BLaER1 treated with 17β-estradiol and CSF1 and Interleukin-3, amounts not matched to agents 10 nM and 100 nM (cell line): ENCODE measurements at regions not wholly inside any gene's neighbourhood (a gene's known extent, or its start where the extent isn't known, plus 50 kb on each side); places are given as distances from the start of the nearest gene placed in this dataset.

ENCODE experiments used
- H3K27ac ChIP-seq, 11 experiments: shearing (Covaris generic); formaldehyde crosslinking; 2 replicates each; pipeline ENCODE4 v1.8.1; 2022
- H3K27me3 ChIP-seq, 11 experiments: shearing (Covaris generic); formaldehyde crosslinking; 2 replicates each; pipeline ENCODE4 v1.8.1; 2022
- H3K36me3 ChIP-seq, 11 experiments: shearing (Covaris generic); formaldehyde crosslinking; 2 replicates each; pipeline ENCODE4 v1.8.1; 2022
- H3K4me1 ChIP-seq, 10 experiments: shearing (Covaris generic); formaldehyde crosslinking; 2 replicates each; pipeline ENCODE4 v1.8.1; 2022
- H3K4me2 ChIP-seq, 11 experiments: shearing (Covaris generic); formaldehyde crosslinking; 2 replicates each; pipeline ENCODE4 v1.8.1; 2022
- H3K4me3 ChIP-seq, 10 experiments: shearing (Covaris generic); formaldehyde crosslinking; 2 replicates each; pipeline ENCODE4 v1.8.1; 2022
- H3K9ac ChIP-seq, 11 experiments: shearing (Covaris generic); formaldehyde crosslinking; 2 replicates each; pipeline ENCODE4 v1.8.1; 2022
- H3K9me3 ChIP-seq, 11 experiments: shearing (Covaris generic); formaldehyde crosslinking; replicated peaks in 1 of 11; 2 replicates each; pipeline ENCODE4 v1.8.1; 2022
- H4K20me1 ChIP-seq, 11 experiments: shearing (Covaris generic); formaldehyde crosslinking; 2 replicates each; pipeline ENCODE4 v1.8.1; 2022
- Cebpa-rat ChIP-seq, 11 experiments: shearing (Covaris generic); IDR thresholded peaks; 2 replicates each; pipeline ENCODE4 v1.8.1; 2022

DNA sequence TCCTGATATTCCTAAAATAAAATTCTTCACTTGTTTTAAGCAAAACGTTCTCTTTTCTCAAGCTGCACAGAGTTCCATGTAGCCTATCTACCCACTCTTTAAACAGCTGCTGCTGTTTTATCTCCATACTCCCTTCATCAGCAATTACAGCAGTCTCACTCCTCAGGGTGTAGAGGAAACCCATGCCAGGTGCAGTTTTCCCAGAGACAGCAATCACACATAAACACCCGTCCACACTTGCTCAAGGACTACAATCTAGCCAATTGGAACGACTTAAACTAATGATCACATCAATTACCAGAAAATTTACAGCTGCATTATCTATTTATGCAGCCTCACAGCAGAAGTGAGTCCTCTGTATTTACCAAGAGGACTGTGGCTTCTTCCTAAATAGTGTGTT lies 141.7 kb downstream of the HTR1A start:
- no peak overlapping the region for H3K4me2 ChIP-seq
- no peak overlapping the region for H3K9ac ChIP-seq
- peaks cover 0 to 7% (median 2%) of the 10 kb centered on the region in 11 experiments; a peak in 15 of 22 replicates for H3K9me3 ChIP-seq
- H3K36me3 ChIP-seq, result no peaks in the 10 kb centered on the region
- H3K27ac ChIP-seq, result no peak overlapping the region
- TF ChIP-seq Cebpa-rat (IDR thresholded peaks at IDR 0.05), result no peak
- no peak overlapping the region for H3K4me3 ChIP-seq
- no peaks in the 10 kb centered on the region for H3K4me1 ChIP-seq
- H3K27me3 ChIP-seq, result no peaks in the 10 kb centered on the region
- H4K20me1 ChIP-seq, result no peaks in the 10 kb centered on the region

- H3K4me1 ChIP-seq, result no peaks in the 10 kb centered on the region
- no peak overlapping the region for H3K4me3 ChIP-seq
- no peaks in the 10 kb centered on the region for H4K20me1 ChIP-seq
- H3K9me3 ChIP-seq, result peaks cover 0 to 21% (median 17%) of the 10 kb centered on the region in 11 experiments; a peak in 20 of 22 replicates
- H3K9ac ChIP-seq, result no peak overlapping the region
- H3K36me3 ChIP-seq, result no peaks in the 10 kb centered on the region
- H3K27ac ChIP-seq, result no peak overlapping the region
- TF ChIP-seq Cebpa-rat (IDR thresholded peaks at IDR 0.05), result no peak
- no peak overlapping the region for H3K4me2 ChIP-seq
- no peaks in the 10 kb centered on the region for H3K27me3 ChIP-seq
Measured at GRCh38 chr5:63812693-63813092, 149.6 kb downstream of the HTR1A start.

DNA sequence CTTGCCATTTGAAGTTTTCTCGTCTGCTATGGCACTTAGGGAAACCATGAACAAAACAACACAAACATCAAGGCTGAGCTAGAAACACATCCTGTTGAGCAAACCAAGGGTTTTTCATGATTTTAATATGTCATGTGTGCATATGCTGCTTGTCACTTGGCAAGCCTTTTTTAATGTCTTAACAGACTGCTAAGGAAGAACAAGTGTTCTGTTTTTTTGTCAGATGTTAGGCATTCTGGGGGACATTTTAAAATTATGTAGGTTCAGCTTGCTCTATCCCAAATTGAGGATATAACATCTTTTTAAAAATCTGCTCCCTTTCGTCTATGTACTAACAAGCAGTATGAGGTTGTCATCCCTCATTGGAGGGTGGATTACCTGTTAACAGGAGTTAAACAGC lies 150.3 kb downstream of the HTR1A start:
- Histone ChIP-seq H3K4me1 (no peaks in the 10 kb centered on the region), H3K4me2 (no peak overlapping the region), H3K4me3 (no peak overlapping the region), H3K36me3 (no peaks in the 10 kb centered on the region), H3K27me3 (no peaks in the 10 kb centered on the region), H3K27ac (no peak overlapping the region), H3K9ac (no peak overlapping the region), H3K9me3 (peaks cover 0 to 21% (median 17%) of the 10 kb centered on the region in 11 experiments; a peak in 20 of 22 replicates), H4K20me1 (no peaks in the 10 kb centered on the region)
- no peak for TF ChIP-seq Cebpa-rat (IDR thresholded peaks at IDR 0.05)

DNA sequence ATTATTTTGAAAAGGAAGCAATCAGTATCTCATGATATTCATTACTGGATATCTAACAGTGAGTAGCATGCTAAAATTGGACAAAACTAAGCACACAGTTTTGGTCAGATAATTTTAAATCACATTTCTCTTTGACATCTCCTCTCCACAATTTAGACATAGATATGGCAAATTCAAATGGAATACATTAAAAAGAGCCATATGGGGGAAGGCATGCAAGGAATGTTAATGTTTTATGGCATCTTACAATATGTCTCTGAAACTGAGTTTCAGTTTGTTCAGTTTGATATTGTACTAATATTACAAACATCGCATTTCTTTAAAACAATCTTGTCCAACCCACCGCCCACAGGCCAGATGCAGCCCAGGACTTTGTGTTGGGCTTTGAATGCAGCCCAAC lies 151.0 kb downstream of the HTR1A start:
- Histone ChIP-seq H3K4me2 (no peak overlapping the region), H3K36me3 (no peaks in the 10 kb centered on the region), H3K27me3 (no peaks in the 10 kb centered on the region), H3K9ac (no peak overlapping the region), H3K9me3 (peaks cover 0 to 21% (median 17%) of the 10 kb centered on the region in 11 experiments; a peak in 20 of 22 replicates), H3K4me1 (no peaks in the 10 kb centered on the region), H3K4me3 (no peak overlapping the region), H3K27ac (no peak overlapping the region), H4K20me1 (no peaks in the 10 kb centered on the region)
- no peak for TF ChIP-seq Cebpa-rat (IDR thresholded peaks at IDR 0.05)

- H3K4me2 ChIP-seq, result no peak overlapping the region
- H3K27me3 ChIP-seq, result no peaks in the 10 kb centered on the region
Measured at GRCh38 chr5:63805151-63805550, 157.1 kb downstream of the HTR1A start.

GRCh38 chr5:63803165-63803564 lies 159.1 kb downstream of the HTR1A start:
- Histone ChIP-seq H3K9me3 (no peaks in the 10 kb centered on the region), H3K4me2 (no peak overlapping the region), H3K27me3 (no peaks in the 10 kb centered on the region), H3K4me3 (no peak overlapping the region), H3K9ac (no peak overlapping the region), H3K27ac (no peak overlapping the region), H3K36me3 (no peaks in the 10 kb centered on the region), H4K20me1 (no peaks in the 10 kb centered on the region), H3K4me1 (no peaks in the 10 kb centered on the region)
- no peak for TF ChIP-seq Cebpa-rat (IDR thresholded peaks at IDR 0.05)

More at GRCh38 chr5:63805151-63805550, 157.1 kb downstream of the HTR1A start:
- Histone ChIP-seq H3K9me3 (no peaks in the 10 kb centered on the region), H3K9ac (no peak overlapping the region), H3K4me3 (no peak overlapping the region), H3K36me3 (no peaks in the 10 kb centered on the region), H3K4me1 (no peaks in the 10 kb centered on the region), H4K20me1 (no peaks in the 10 kb centered on the region), H3K27ac (no peak overlapping the region)
- no peak for TF ChIP-seq Cebpa-rat (IDR thresholded peaks at IDR 0.05)

DNA sequence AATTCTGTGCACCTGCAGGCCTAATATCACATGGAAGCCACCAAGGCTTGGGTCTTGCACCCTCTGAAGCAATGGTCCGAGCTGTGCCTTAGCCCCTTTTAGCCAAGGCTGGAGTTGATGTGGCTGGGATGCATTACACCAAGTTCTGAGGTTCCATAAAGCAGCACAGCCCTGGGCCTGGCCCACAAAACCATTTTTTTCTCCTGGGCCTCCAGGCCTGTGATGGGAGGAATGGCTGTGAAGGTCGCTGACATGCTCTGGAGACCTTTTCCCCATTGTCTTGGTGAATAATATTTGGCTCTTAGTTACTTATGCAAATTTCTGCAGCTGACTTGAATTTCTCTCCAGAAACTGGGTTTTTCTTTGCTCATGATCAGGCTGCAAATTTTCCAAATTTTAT lies 167.3 kb downstream of the HTR1A start:
- Histone ChIP-seq H3K27ac (no peak overlapping the region), H3K4me1 (no peaks in the 10 kb centered on the region), H3K36me3 (peaks cover 0 to 3% (median 0%) of the 10 kb centered on the region in 11 experiments; a peak in 1 of 22 replicates), H3K4me2 (no peak overlapping the region), H3K4me3 (no peak overlapping the region), H3K9ac (no peak overlapping the region), H4K20me1 (no peaks in the 10 kb centered on the region), H3K27me3 (no peaks in the 10 kb centered on the region), H3K9me3 (peaks cover 18 to 25% (median 23%) of the 10 kb centered on the region in 11 experiments)
- TF ChIP-seq Cebpa-rat (IDR thresholded peaks at IDR 0.05), result no peak

- H3K9me3 ChIP-seq, result peaks cover 18 to 25% (median 23%) of the 10 kb centered on the region in 11 experiments
- H3K27me3 ChIP-seq, result no peaks in the 10 kb centered on the region
- TF ChIP-seq Cebpa-rat (IDR thresholded peaks at IDR 0.05), result no peak
- H3K4me2 ChIP-seq, result no peak overlapping the region
- no peak overlapping the region for H3K27ac ChIP-seq
- H3K36me3 ChIP-seq, result peaks cover 0 to 3% (median 0%) of the 10 kb centered on the region in 11 experiments; a peak in 1 of 22 replicates
- no peak overlapping the region for H3K4me3 ChIP-seq
- no peak overlapping the region for H3K9ac ChIP-seq
- no peaks in the 10 kb centered on the region for H3K4me1 ChIP-seq
- H4K20me1 ChIP-seq, result no peaks in the 10 kb centered on the region
Measured at GRCh38 chr5:63794296-63794695, 167.9 kb downstream of the HTR1A start.

GRCh38 chr5:63774939-63775338 lies 187.3 kb downstream of the HTR1A start:
- no peak for TF ChIP-seq Cebpa-rat (IDR thresholded peaks at IDR 0.05)
- Histone ChIP-seq H3K36me3 (no peaks in the 10 kb centered on the region), H3K4me2 (no peak overlapping the region), H3K4me1 (no peaks in the 10 kb centered on the region), H3K27me3 (no peaks in the 10 kb centered on the region), H3K4me3 (no peak overlapping the region), H3K9ac (no peak overlapping the region), H4K20me1 (no peaks in the 10 kb centered on the region), H3K9me3 (no peaks in the 10 kb centered on the region), H3K27ac (no peak overlapping the region)

DNA sequence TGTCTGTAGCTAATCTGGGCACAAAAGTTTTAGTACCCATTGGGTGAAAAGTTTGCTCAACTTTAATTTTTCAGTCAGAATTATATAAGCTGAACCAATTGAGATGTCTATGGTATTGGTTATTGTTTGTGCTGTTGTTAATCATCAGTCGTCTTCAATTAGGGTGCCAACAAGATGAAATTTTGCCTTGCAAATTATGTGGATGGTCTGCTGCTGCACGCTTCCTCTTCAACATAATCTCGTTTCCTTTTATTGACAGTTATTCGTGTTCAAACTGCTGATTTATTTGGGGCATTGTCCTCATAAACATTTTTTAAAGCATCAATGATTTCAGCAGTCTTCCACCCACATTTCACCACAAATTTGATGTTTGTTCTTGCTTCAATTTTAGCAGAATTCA lies 194.0 kb downstream of the HTR1A start:
- Histone ChIP-seq H3K27ac (no peak overlapping the region), H3K9me3 (no peaks in the 10 kb centered on the region), H3K27me3 (no peaks in the 10 kb centered on the region), H3K9ac (no peak overlapping the region), H3K36me3 (no peaks in the 10 kb centered on the region), H3K4me2 (no peak overlapping the region), H3K4me1 (no peaks in the 10 kb centered on the region), H3K4me3 (no peak overlapping the region), H4K20me1 (no peaks in the 10 kb centered on the region)
- no peak for TF ChIP-seq Cebpa-rat (IDR thresholded peaks at IDR 0.05)
